HepG2 (cell line): ENCODE measurements at regions not wholly inside any gene's neighbourhood (a gene's known extent, or its start where the extent isn't known, plus 50 kb on each side); places are given as distances from the start of the nearest gene placed in this dataset.
A peak's percentile ranks its signal among the peaks of the same experiment; 100 is the strongest.

ENCODE experiments used
- AGO2 ChIP-seq: fragments of 200-400 bp; formaldehyde crosslinking; optimal IDR thresholded peaks from 2 replicates; pipeline ENCODE3; 2017; ENCODE audit warnings: mild to moderate bottlenecking, low read depth, low read length, moderate library complexity
- GLI4 ChIP-seq: sonication (generic); formaldehyde crosslinking; IDR thresholded peaks from 2 replicates; pipeline ENCODE4 v1.5.1; 2020; ENCODE audit warnings: missing genetic modification reagents, mild to moderate bottlenecking, moderate library complexity, borderline replicate concordance
- HOXA3 ChIP-seq: sonication (generic); formaldehyde crosslinking; IDR thresholded peaks from 2 replicates; pipeline ENCODE4 v1.5.0; 2020; ENCODE audit warnings: missing genetic modification reagents
- KDM1A ChIP-seq: IDR thresholded peaks from 2 replicates; pipeline ENCODE4 v1.6.1; 2016; ENCODE audit warnings: missing compliant biosample characterization
- KMT2B ChIP-seq: IDR thresholded peaks from 2 replicates; pipeline ENCODE4 v1.6.1; 2016; ENCODE audit warnings: missing genetic modification reagents, missing compliant biosample characterization
- MEIS2 ChIP-seq: sonication (generic); formaldehyde crosslinking; IDR thresholded peaks from 2 replicates; pipeline ENCODE4 v1.9.0; 2021; ENCODE audit warnings: mild to moderate bottlenecking, missing genetic modification reagents
- MLLT10 ChIP-seq: sonication (generic); formaldehyde crosslinking; IDR thresholded peaks from 2 replicates; pipeline ENCODE4 v1.4.0; 2020; ENCODE audit warnings: missing genetic modification reagents
- ONECUT2 ChIP-seq: sonication (generic); formaldehyde crosslinking; IDR thresholded peaks from 2 replicates; pipeline ENCODE4 v1.4.0; 2020; ENCODE audit warnings: missing genetic modification reagents
- PAF1 ChIP-seq: IDR thresholded peaks from 2 replicates; pipeline ENCODE4 v1.6.1; 2016; ENCODE audit warnings: missing genetic modification reagents, missing compliant biosample characterization
- PHF8 ChIP-seq: sonication (generic); formaldehyde crosslinking; IDR thresholded peaks from 2 replicates; pipeline ENCODE4 v1.5.0; 2020; ENCODE audit warnings: missing genetic modification reagents
- PLRG1 ChIP-seq: fragments of 450-650 bp; conservative IDR thresholded peaks from 2 replicates; pipeline ENCODE4 v1.6.1; 2016
- RCOR2 ChIP-seq: IDR thresholded peaks from 2 replicates; pipeline ENCODE4 v1.6.1; 2016; ENCODE audit warnings: missing biosample characterization, missing genetic modification reagents
- SOX5 ChIP-seq: IDR thresholded peaks from 2 replicates; pipeline ENCODE4 v1.6.1; 2016; ENCODE audit warnings: borderline replicate concordance
- STAG1 ChIP-seq: sonication (generic); formaldehyde crosslinking; IDR thresholded peaks from 2 replicates; pipeline ENCODE4 v1.4.0; 2020; ENCODE audit warnings: missing genetic modification reagents
- TEAD2 ChIP-seq: sonication (generic); formaldehyde crosslinking; IDR thresholded peaks from 2 replicates; pipeline ENCODE4 v1.9.0; 2021; ENCODE audit warnings: missing genetic modification reagents
- ZKSCAN8 ChIP-seq: IDR thresholded peaks from 2 replicates; pipeline ENCODE4 v1.6.1; 2016; ENCODE audit warnings: borderline replicate concordance, missing genetic modification reagents, missing compliant biosample characterization
- ZNF160 ChIP-seq: sonication (generic); formaldehyde crosslinking; IDR thresholded peaks from 2 replicates; pipeline ENCODE4 v1.8.0; 2022; ENCODE audit warnings: mild to moderate bottlenecking, inconsistent platforms, missing genetic modification reagents
- ZNF260 ChIP-seq: sonication (generic); formaldehyde crosslinking; IDR thresholded peaks from 2 replicates; pipeline ENCODE4 v1.4.0; 2020; ENCODE audit warnings: missing genetic modification reagents, low read depth, mild to moderate bottlenecking, borderline replicate concordance
- ZNF282 ChIP-seq: fragments of 450-650 bp; IDR thresholded peaks from 2 replicates; pipeline ENCODE4 v1.6.1; 2018; ENCODE audit not compliant: partially characterized antibody
- ZNF501 ChIP-seq: sonication (generic); formaldehyde crosslinking; IDR thresholded peaks from 2 replicates; pipeline ENCODE4 v1.5.1; 2020; ENCODE audit warnings: mild to moderate bottlenecking, moderate library complexity, missing genetic modification reagents
- ZNF570 ChIP-seq: sonication (generic); formaldehyde crosslinking; IDR thresholded peaks from 2 replicates; pipeline ENCODE4 v1.4.0; 2020; ENCODE audit warnings: mild to moderate bottlenecking, missing genetic modification reagents, borderline replicate concordance
- ZNF644 ChIP-seq: IDR thresholded peaks from 2 replicates; pipeline ENCODE4 v1.6.1; 2016; ENCODE audit warnings: low read depth
- ZNF879 ChIP-seq: sonication (generic); formaldehyde crosslinking; IDR thresholded peaks from 2 replicates; pipeline ENCODE4 v1.8.1; 2023; ENCODE audit warnings: missing genetic modification reagents
- TF ChIP-seq, protein P1 (sequence below): sonication (generic); formaldehyde crosslinking; IDR thresholded peaks from 2 replicates; pipeline ENCODE4 v1.5.0; 2020; ENCODE audit warnings: mild to moderate bottlenecking, missing genetic modification reagents, moderate library complexity
- TF ChIP-seq, protein P2 (sequence below): sonication (generic); formaldehyde crosslinking; conservative IDR thresholded peaks from 2 replicates; pipeline ENCODE4 v1.8.0; 2022; ENCODE audit warnings: missing genetic modification reagents
- TF ChIP-seq, protein P3 (sequence below): sonication (generic); formaldehyde crosslinking; IDR thresholded peaks from 2 replicates; pipeline ENCODE4 v1.8.1; 2022; ENCODE audit warnings: mild to moderate bottlenecking, missing genetic modification reagents
- TF ChIP-seq, protein P4 (sequence below): sonication (generic); formaldehyde crosslinking; IDR thresholded peaks from 2 replicates; pipeline ENCODE4 v1.4.0; 2020; ENCODE audit warnings: mild to moderate bottlenecking, missing genetic modification reagents

DNA sequence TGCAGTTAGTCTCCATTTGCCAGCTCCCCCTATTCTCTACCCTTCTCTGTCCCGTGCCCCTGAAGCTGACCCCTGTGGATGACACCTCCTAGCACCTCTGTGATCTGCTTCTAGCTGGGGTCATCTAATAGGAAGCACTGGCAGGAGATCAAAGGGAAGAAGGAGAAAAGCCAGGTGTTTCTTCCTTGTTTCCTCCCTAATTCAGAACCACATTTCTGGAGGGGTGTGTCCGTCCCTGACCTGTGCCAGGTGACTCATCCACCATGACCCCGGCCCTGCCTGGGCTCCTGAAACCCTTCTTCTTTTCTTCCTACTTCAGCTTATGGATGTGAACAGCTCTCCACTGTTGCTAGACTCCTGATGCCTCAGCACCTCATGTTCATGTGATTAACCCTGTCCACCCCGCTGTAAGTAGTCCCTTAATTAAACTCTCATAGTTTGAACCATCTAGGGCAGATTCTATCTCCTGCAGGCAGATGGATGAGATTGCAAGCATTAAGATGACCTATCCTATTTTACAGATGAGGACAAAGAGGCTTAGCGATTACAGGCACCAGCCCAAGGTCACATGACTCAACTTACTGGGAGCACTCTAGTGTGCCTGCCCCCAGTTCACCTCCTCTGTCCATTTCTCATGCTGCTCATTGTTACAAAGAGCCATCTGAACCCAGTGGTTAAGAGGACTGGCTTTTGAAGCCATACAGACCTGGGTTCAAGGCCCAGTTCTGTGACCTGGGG, 770.5 kb downstream of the MED13L start (continued):
- TF ChIP-seq AGO2 (no peak), KMT2B (CRISPR knock-in tag) (no peak), ZNF282 (no peak), SOX5 (CRISPR knock-in tag) (peak; percentile 65), PAF1 (CRISPR knock-in tag) (no peak), RCOR2 (no peak; the same call in 1 of the 2 replicates), ZNF570 (no peak), KDM1A (peak; percentile 21; the same call in 1 of the 2 replicates), TEAD2 (CRISPR knock-in tag) (no peak), ZKSCAN8 (CRISPR knock-in tag) (no peak), MLLT10 (CRISPR knock-in tag) (no peak), ZNF160 (CRISPR knock-in tag) (no peak), ZNF260 (no peak), ZNF879 (no peak), ZNF644 (CRISPR knock-in tag) (no peak), HOXA3 (CRISPR knock-in tag) (no peak), GLI4 (CRISPR knock-in tag) (no peak), ONECUT2 (no peak), PLRG1 (no peak), MEIS2 (CRISPR knock-in tag) (no peak), ZNF501 (CRISPR knock-in tag) (no peak), STAG1 (CRISPR knock-in tag) (no peak), PHF8 (CRISPR knock-in tag) (no peak)
- TF ChIP-seq, protein P1, sequence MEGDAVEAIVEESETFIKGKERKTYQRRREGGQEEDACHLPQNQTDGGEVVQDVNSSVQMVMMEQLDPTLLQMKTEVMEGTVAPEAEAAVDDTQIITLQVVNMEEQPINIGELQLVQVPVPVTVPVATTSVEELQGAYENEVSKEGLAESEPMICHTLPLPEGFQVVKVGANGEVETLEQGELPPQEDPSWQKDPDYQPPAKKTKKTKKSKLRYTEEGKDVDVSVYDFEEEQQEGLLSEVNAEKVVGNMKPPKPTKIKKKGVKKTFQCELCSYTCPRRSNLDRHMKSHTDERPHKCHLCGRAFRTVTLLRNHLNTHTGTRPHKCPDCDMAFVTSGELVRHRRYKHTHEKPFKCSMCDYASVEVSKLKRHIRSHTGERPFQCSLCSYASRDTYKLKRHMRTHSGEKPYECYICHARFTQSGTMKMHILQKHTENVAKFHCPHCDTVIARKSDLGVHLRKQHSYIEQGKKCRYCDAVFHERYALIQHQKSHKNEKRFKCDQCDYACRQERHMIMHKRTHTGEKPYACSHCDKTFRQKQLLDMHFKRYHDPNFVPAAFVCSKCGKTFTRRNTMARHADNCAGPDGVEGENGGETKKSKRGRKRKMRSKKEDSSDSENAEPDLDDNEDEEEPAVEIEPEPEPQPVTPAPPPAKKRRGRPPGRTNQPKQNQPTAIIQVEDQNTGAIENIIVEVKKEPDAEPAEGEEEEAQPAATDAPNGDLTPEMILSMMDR (CRISPR knock-in tag), result no peak
- TF ChIP-seq, protein P2, sequence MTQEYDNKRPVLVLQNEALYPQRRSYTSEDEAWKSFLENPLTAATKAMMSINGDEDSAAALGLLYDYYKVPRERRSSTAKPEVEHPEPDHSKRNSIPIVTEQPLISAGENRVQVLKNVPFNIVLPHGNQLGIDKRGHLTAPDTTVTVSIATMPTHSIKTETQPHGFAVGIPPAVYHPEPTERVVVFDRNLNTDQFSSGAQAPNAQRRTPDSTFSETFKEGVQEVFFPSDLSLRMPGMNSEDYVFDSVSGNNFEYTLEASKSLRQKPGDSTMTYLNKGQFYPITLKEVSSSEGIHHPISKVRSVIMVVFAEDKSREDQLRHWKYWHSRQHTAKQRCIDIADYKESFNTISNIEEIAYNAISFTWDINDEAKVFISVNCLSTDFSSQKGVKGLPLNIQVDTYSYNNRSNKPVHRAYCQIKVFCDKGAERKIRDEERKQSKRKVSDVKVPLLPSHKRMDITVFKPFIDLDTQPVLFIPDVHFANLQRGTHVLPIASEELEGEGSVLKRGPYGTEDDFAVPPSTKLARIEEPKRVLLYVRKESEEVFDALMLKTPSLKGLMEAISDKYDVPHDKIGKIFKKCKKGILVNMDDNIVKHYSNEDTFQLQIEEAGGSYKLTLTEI (CRISPR knock-in tag), result no peak
- TF ChIP-seq, protein P3, sequence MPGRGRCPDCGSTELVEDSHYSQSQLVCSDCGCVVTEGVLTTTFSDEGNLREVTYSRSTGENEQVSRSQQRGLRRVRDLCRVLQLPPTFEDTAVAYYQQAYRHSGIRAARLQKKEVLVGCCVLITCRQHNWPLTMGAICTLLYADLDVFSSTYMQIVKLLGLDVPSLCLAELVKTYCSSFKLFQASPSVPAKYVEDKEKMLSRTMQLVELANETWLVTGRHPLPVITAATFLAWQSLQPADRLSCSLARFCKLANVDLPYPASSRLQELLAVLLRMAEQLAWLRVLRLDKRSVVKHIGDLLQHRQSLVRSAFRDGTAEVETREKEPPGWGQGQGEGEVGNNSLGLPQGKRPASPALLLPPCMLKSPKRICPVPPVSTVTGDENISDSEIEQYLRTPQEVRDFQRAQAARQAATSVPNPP, result no peak
- TF ChIP-seq, protein P4, sequence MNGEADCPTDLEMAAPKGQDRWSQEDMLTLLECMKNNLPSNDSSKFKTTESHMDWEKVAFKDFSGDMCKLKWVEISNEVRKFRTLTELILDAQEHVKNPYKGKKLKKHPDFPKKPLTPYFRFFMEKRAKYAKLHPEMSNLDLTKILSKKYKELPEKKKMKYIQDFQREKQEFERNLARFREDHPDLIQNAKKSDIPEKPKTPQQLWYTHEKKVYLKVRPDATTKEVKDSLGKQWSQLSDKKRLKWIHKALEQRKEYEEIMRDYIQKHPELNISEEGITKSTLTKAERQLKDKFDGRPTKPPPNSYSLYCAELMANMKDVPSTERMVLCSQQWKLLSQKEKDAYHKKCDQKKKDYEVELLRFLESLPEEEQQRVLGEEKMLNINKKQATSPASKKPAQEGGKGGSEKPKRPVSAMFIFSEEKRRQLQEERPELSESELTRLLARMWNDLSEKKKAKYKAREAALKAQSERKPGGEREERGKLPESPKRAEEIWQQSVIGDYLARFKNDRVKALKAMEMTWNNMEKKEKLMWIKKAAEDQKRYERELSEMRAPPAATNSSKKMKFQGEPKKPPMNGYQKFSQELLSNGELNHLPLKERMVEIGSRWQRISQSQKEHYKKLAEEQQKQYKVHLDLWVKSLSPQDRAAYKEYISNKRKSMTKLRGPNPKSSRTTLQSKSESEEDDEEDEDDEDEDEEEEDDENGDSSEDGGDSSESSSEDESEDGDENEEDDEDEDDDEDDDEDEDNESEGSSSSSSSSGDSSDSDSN, result no peak
